Breast epithelium (tissue), 3 donors: ENCODE measurements at regions not wholly inside any gene's neighbourhood (a gene's known extent, or its start where the extent isn't known, plus 50 kb on each side); places are given as distances from the start of the nearest gene placed in this dataset.

Experiments
- POLR2AphosphoS5 ChIP-seq, 3 donors: sonication (generic); formaldehyde crosslinking; IDR thresholded peaks; one replicate each; pipeline ENCODE4 v1.6.1; 2017; ENCODE audit warnings: antibody characterized with exemption in 3 of 3
- TF ChIP-seq, protein P1 (sequence below), 3 donors: fragments of 450-650 bp; IDR thresholded peaks; one replicate each; pipeline ENCODE4 v1.5.1; 2016 to 2017; ENCODE audit warnings: antibody characterized with exemption in 3 of 3, mild to moderate bottlenecking in 3 of 3, moderate library complexity in 3 of 3

DNA sequence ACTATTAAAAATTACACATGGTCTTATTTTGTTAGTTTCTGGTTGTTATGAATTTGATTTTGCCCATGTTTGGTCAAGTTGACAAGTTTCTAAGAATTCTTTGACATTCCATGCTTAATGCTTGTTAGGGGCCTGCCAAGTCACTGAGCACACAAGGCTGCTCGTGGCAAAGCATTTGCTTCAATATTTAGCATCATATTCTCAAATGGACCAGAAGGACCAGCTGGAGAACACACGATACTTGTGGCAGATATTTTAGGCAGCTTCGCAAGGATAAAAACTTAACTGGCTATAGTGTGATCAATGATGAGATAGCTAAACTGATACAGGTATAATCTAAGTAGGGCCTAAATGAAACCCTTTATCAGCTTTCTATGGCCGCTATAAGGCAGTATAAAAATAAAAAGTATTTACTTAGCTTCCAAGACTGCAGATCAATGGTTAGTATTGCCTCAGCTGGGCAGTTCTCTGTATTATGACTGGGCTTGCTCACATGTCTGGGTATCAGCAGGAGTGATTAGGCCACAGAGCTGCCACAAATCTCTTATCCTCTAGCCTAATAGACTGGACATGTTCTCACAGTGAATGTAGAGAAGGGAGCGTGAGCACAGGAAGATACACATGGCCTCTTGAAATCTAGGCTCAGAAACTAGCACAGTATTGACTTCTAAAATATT is 155.9 kb upstream of the SPRY2 start:
- TF ChIP-seq POLR2AphosphoS5 (IDR thresholded peaks at IDR 0.05) = no peak
- TF ChIP-seq, protein P1, sequence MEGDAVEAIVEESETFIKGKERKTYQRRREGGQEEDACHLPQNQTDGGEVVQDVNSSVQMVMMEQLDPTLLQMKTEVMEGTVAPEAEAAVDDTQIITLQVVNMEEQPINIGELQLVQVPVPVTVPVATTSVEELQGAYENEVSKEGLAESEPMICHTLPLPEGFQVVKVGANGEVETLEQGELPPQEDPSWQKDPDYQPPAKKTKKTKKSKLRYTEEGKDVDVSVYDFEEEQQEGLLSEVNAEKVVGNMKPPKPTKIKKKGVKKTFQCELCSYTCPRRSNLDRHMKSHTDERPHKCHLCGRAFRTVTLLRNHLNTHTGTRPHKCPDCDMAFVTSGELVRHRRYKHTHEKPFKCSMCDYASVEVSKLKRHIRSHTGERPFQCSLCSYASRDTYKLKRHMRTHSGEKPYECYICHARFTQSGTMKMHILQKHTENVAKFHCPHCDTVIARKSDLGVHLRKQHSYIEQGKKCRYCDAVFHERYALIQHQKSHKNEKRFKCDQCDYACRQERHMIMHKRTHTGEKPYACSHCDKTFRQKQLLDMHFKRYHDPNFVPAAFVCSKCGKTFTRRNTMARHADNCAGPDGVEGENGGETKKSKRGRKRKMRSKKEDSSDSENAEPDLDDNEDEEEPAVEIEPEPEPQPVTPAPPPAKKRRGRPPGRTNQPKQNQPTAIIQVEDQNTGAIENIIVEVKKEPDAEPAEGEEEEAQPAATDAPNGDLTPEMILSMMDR (IDR thresholded peaks at IDR 0.05) = no peak
